SK-N-SH treated with all-trans-retinoic acid at 6 μM for 48 hours (cell line): ENCODE measurements at regions not wholly inside any gene's neighbourhood (a gene's known extent, or its start where the extent isn't known, plus 50 kb on each side); places are given as distances from the start of the nearest gene placed in this dataset.

Experiments used
- ATAC-seq: fragments of 200-7000 bp; cut with Tn5 transposase; 3 replicates; pipeline ENCODE4 v1.9.1; 2020; ENCODE audit warnings: mild to moderate bottlenecking, moderate library complexity
- BACH2 ChIP-seq: fragments of 250-450 bp; sonication (Bioruptor Pico); IDR thresholded peaks from 2 replicates; pipeline ENCODE4 v1.9.0; 2021; ENCODE audit warnings: mild to moderate bottlenecking, borderline replicate concordance
- CREB5 ChIP-seq: fragments of 250-450 bp; sonication (Bioruptor Pico); IDR thresholded peaks from 2 replicates; pipeline ENCODE4 v1.5.1; 2020; ENCODE audit warnings: low read depth, mild to moderate bottlenecking, moderate library complexity
- CSDC2 ChIP-seq: fragments of 250-450 bp; sonication (Bioruptor Pico); IDR thresholded peaks from 2 replicates; pipeline ENCODE4 v1.5.0; 2020; ENCODE audit warnings: mild to moderate bottlenecking, moderate library complexity
- CSRNP3 ChIP-seq: fragments of 250-450 bp; sonication (Bioruptor Pico); IDR thresholded peaks from 2 replicates; pipeline ENCODE4 v1.5.1; 2021; ENCODE audit warnings: mild to moderate bottlenecking, moderate library complexity
- ESRRG ChIP-seq: fragments of 250-450 bp; sonication (Bioruptor Pico); IDR thresholded peaks from 2 replicates; pipeline ENCODE4 v1.6.1; 2021; ENCODE audit warnings: mild to moderate bottlenecking
- OSR1 ChIP-seq: fragments of 250-450 bp; sonication (Bioruptor Pico); IDR thresholded peaks from 2 replicates; pipeline ENCODE4 v1.8.0; 2022; ENCODE audit warnings: moderate library complexity, mild to moderate bottlenecking, inconsistent platforms
- PATZ1 ChIP-seq: fragments of 250-450 bp; sonication (Bioruptor Pico); IDR thresholded peaks from 2 replicates; pipeline ENCODE4 v1.8.0; 2020; ENCODE audit warnings: mild to moderate bottlenecking, moderate library complexity, borderline replicate concordance
- PPARA ChIP-seq: fragments of 250-450 bp; sonication (Bioruptor Pico); IDR thresholded peaks from 2 replicates; pipeline ENCODE4 v1.5.0; 2020; ENCODE audit warnings: mild to moderate bottlenecking, borderline replicate concordance
- RARB ChIP-seq: fragments of 250-450 bp; sonication (Bioruptor Pico); IDR thresholded peaks from 2 replicates; pipeline ENCODE4 v1.8.0; 2021; ENCODE audit warnings: mild to moderate bottlenecking, moderate library complexity
- SNAI2 ChIP-seq: fragments of 250-450 bp; sonication (Bioruptor Pico); IDR thresholded peaks from 2 replicates; pipeline ENCODE4 v1.5.0; 2020; ENCODE audit warnings: mild to moderate bottlenecking, moderate library complexity
- TCF4 ChIP-seq: fragments of 250-450 bp; sonication (Bioruptor Pico); IDR thresholded peaks from 2 replicates; pipeline ENCODE4 v1.8.0; 2021; ENCODE audit warnings: mild to moderate bottlenecking, moderate library complexity, borderline replicate concordance
- TOX ChIP-seq: fragments of 250-450 bp; sonication (Bioruptor Pico); IDR thresholded peaks from 2 replicates; pipeline ENCODE4 v1.8.0; 2021; ENCODE audit warnings: mild to moderate bottlenecking, moderate library complexity, borderline replicate concordance
- ZFP3 ChIP-seq: fragments of 250-450 bp; sonication (Bioruptor Pico); IDR thresholded peaks from 2 replicates; pipeline ENCODE4 v1.5.0; 2020; ENCODE audit warnings: mild to moderate bottlenecking, moderate library complexity
- ZFP30 ChIP-seq: fragments of 450-650 bp; formaldehyde crosslinking; IDR thresholded peaks from 2 replicates; pipeline ENCODE4 v1.5.0; 2022; ENCODE audit warnings: mild to moderate bottlenecking, moderate library complexity
- ZNF565 ChIP-seq: fragments of 450-650 bp; formaldehyde crosslinking; conservative IDR thresholded peaks from 2 replicates; pipeline ENCODE4 v1.5.0; 2020; ENCODE audit warnings: low read depth, mild to moderate bottlenecking, moderate library complexity
- ZNF70 ChIP-seq: fragments of 450-650 bp; formaldehyde crosslinking; IDR thresholded peaks from 2 replicates; pipeline ENCODE4 v1.5.0; 2020; ENCODE audit warnings: mild to moderate bottlenecking, moderate library complexity
- ZNF8 ChIP-seq: fragments of 450-650 bp; formaldehyde crosslinking; IDR thresholded peaks from 2 replicates; pipeline ENCODE4 v1.5.0; 2020; ENCODE audit warnings: mild to moderate bottlenecking, moderate library complexity
- TF ChIP-seq, protein P1 (sequence below): fragments of 250-450 bp; sonication (Bioruptor Pico); IDR thresholded peaks from 2 replicates; pipeline ENCODE4 v1.5.0; 2020; ENCODE audit warnings: mild to moderate bottlenecking, moderate library complexity

- TF ChIP-seq ESRRG (CRISPR knock-in tag) = no peak
- TF ChIP-seq ZNF565 = no peak
- TF ChIP-seq OSR1 = no peak
Measured at GRCh38 chr22:23514322-23515038, 65.6 kb downstream of the IGLL1 start (continued).

- TF ChIP-seq ZNF70 (CRISPR knock-in tag) (no peak), ZFP3 (CRISPR knock-in tag) (no peak), TCF4 (CRISPR knock-in tag) (no peak), PATZ1 (CRISPR knock-in tag) (no peak), TOX (CRISPR knock-in tag) (no peak), OSR1 (no peak), BACH2 (CRISPR knock-in tag) (no peak), CSRNP3 (CRISPR knock-in tag) (no peak), CSDC2 (CRISPR knock-in tag) (no peak), ESRRG (CRISPR knock-in tag) (no peak), RARB (CRISPR knock-in tag) (no peak), ZNF565 (no peak), ZFP30 (CRISPR knock-in tag) (no peak), CREB5 (CRISPR knock-in tag) (no peak)
- TF ChIP-seq, protein P1, sequence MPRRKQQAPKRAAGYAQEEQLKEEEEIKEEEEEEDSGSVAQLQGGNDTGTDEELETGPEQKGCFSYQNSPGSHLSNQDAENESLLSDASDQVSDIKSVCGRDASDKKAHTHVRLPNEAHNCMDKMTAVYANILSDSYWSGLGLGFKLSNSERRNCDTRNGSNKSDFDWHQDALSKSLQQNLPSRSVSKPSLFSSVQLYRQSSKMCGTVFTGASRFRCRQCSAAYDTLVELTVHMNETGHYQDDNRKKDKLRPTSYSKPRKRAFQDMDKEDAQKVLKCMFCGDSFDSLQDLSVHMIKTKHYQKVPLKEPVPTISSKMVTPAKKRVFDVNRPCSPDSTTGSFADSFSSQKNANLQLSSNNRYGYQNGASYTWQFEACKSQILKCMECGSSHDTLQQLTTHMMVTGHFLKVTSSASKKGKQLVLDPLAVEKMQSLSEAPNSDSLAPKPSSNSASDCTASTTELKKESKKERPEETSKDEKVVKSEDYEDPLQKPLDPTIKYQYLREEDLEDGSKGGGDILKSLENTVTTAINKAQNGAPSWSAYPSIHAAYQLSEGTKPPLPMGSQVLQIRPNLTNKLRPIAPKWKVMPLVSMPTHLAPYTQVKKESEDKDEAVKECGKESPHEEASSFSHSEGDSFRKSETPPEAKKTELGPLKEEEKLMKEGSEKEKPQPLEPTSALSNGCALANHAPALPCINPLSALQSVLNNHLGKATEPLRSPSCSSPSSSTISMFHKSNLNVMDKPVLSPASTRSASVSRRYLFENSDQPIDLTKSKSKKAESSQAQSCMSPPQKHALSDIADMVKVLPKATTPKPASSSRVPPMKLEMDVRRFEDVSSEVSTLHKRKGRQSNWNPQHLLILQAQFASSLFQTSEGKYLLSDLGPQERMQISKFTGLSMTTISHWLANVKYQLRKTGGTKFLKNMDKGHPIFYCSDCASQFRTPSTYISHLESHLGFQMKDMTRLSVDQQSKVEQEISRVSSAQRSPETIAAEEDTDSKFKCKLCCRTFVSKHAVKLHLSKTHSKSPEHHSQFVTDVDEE = no peak
- TF ChIP-seq, all 23 proteins: peak for 0
- ATAC-seq = no peak
Measured at GRCh38 chr22:23513705-23514104, 66.4 kb downstream of the IGLL1 start.

DNA sequence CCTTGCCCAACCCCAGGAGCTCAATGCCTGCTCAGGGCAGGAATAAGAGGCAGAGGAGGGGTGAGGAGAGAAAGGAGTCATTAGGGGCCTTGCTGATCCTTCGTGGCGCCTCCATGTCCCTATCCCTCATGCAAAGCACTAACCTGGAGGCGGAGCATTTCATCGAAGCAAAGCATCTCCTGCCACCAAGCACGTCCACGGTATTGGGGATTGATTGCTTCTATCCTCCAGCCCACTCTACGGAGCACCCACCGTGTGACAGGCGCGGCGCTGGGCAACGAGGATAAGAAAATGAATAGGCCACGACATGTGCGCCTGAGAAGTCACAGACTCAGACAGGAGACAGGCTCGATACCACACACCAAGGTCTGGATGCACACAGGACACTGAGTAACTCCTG is 67.0 kb downstream of the IGLL1 start:
- no peak for TF ChIP-seq CSRNP3 (CRISPR knock-in tag)
- TF ChIP-seq PPARA (CRISPR knock-in tag) = no peak
- TF ChIP-seq ZNF70 (CRISPR knock-in tag) = no peak
- TF ChIP-seq RARB (CRISPR knock-in tag) = no peak
- TF ChIP-seq SNAI2 (CRISPR knock-in tag) = no peak
- TF ChIP-seq ZNF8 = no peak
- TF ChIP-seq, protein P1 = no peak
- TF ChIP-seq, all 23 proteins: peak for 0
- no peak for ATAC-seq
